DND-41 (cell line): ENCODE measurements at regions not wholly inside any gene's neighbourhood (a gene's known extent, or its start where the extent isn't known, plus 50 kb on each side); places are given as distances from the start of the nearest gene placed in this dataset.

Experiments
- ATAC-seq: fragments of 200-7000 bp; cut with Tn5 transposase; 3 replicates; pipeline ENCODE4 v1.9.1; 2021; ENCODE audit warnings: low read depth; ENCODE audit not compliant: insufficient read depth
- DNase-seq: peaks from one replicate; pipeline ENCODE4 v3.0.0-alpha.2; 2020
- H2AFZ ChIP-seq: 2 replicates; pipeline ENCODE4 v1.6.0; 2012; ENCODE audit warnings: low read depth, low read length
- H3K27ac ChIP-seq: 2 replicates; pipeline ENCODE4 v1.5.1; 2012; ENCODE audit warnings: low read length, inconsistent platforms
- H3K27me3 ChIP-seq: fragments of 200-600 bp; sonication (generic); 2 replicates; pipeline ENCODE4 v1.6.0; 2012; ENCODE audit warnings: low read length, mild to moderate bottlenecking, inconsistent platforms; ENCODE audit not compliant: insufficient read depth, poor library complexity
- H3K36me3 ChIP-seq: 2 replicates; pipeline ENCODE4 v1.5.1; 2012; ENCODE audit warnings: low read length, inconsistent platforms; ENCODE audit not compliant: insufficient read depth
- H3K4me1 ChIP-seq: 2 replicates; pipeline ENCODE4 v1.5.1; 2012; ENCODE audit warnings: mild to moderate bottlenecking, low read length; ENCODE audit not compliant: insufficient read depth
- H3K4me2 ChIP-seq: 2 replicates; pipeline ENCODE4 v1.6.0; 2012; ENCODE audit warnings: mild to moderate bottlenecking, moderate library complexity, low read length, inconsistent platforms; ENCODE audit not compliant: insufficient read depth
- H3K4me3 ChIP-seq, 2 experiments: fragments of 200-600 bp in 1 of 2; shearing (Covaris generic) in 1 of 2; 2 replicates each; pipeline ENCODE4 v1.5.1; 2012 to 2016; ENCODE audit warnings: inconsistent platforms in 2 of 2, low read length in 2 of 2, mild to moderate bottlenecking in 2 of 2, low read depth in 1 of 2, moderate library complexity in 1 of 2
- H3K79me2 ChIP-seq: 2 replicates; pipeline ENCODE4 v1.6.0; 2012; ENCODE audit warnings: low read length, inconsistent platforms; ENCODE audit not compliant: insufficient read depth
- H3K9ac ChIP-seq: 2 replicates; pipeline ENCODE4 v1.6.0; 2012; ENCODE audit warnings: low read depth, mild to moderate bottlenecking, inconsistent platforms, low read length, moderate library complexity
- H3K9me3 ChIP-seq: 2 replicates; pipeline ENCODE4 v1.5.1; 2012; ENCODE audit warnings: low read length, moderate library complexity, mild to moderate bottlenecking, inconsistent platforms; ENCODE audit not compliant: insufficient read depth, severe bottlenecking
- H4K20me1 ChIP-seq: 2 replicates; pipeline ENCODE4 v1.6.0; 2012; ENCODE audit warnings: low read length; ENCODE audit not compliant: insufficient read depth
- EZH2 ChIP-seq: IDR thresholded peaks from 3 replicates; pipeline ENCODE4 v1.6.1; 2012; ENCODE audit warnings: borderline replicate concordance, low read depth, mild to moderate bottlenecking, moderate library complexity, low read length, inconsistent platforms; ENCODE audit not compliant: severe bottlenecking
- TF ChIP-seq, protein P1 (sequence below): IDR thresholded peaks from 2 replicates; pipeline ENCODE4 v1.5.1; 2012; ENCODE audit warnings: borderline replicate concordance, low read length, moderate library complexity, mild to moderate bottlenecking; ENCODE audit not compliant: poor library complexity, severe bottlenecking; ENCODE audit errors: extremely low read depth

- H3K4me2 ChIP-seq, result no peak overlapping the region
- no peaks in the 10 kb centered on the region for H3K79me2 ChIP-seq
- TF ChIP-seq, protein P1, sequence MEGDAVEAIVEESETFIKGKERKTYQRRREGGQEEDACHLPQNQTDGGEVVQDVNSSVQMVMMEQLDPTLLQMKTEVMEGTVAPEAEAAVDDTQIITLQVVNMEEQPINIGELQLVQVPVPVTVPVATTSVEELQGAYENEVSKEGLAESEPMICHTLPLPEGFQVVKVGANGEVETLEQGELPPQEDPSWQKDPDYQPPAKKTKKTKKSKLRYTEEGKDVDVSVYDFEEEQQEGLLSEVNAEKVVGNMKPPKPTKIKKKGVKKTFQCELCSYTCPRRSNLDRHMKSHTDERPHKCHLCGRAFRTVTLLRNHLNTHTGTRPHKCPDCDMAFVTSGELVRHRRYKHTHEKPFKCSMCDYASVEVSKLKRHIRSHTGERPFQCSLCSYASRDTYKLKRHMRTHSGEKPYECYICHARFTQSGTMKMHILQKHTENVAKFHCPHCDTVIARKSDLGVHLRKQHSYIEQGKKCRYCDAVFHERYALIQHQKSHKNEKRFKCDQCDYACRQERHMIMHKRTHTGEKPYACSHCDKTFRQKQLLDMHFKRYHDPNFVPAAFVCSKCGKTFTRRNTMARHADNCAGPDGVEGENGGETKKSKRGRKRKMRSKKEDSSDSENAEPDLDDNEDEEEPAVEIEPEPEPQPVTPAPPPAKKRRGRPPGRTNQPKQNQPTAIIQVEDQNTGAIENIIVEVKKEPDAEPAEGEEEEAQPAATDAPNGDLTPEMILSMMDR, result no peak
- TF ChIP-seq EZH2, result no peak
- H3K9ac ChIP-seq, result no peak overlapping the region
- no peaks in the 10 kb centered on the region for H4K20me1 ChIP-seq
- H3K27me3 ChIP-seq, result no peaks in the 10 kb centered on the region
- ATAC-seq (no peak), DNase-seq (no peak)
- no peak overlapping the region for H3K27ac ChIP-seq
- H3K4me1 ChIP-seq, result no peaks in the 10 kb centered on the region
- H3K4me3 ChIP-seq, result no peak overlapping the region
- H3K36me3 ChIP-seq, result no peaks in the 10 kb centered on the region
- no peak overlapping the region for H2AFZ ChIP-seq
- H3K9me3 ChIP-seq, result no peaks in the 10 kb centered on the region
These were observed 214.1 kb downstream of the MEIS1 start for GRCh38 chr2:66649006-66649405.

GRCh38 chr2:66651295-66651694 lies 216.4 kb downstream of the MEIS1 start:
- TF ChIP-seq, protein P1, result no peak
- TF ChIP-seq EZH2, result no peak
- Histone ChIP-seq H4K20me1 (no peaks in the 10 kb centered on the region), H3K9me3 (no peaks in the 10 kb centered on the region), H2AFZ (no peak overlapping the region), H3K27ac (no peak overlapping the region), H3K4me1 (no peaks in the 10 kb centered on the region), H3K79me2 (no peaks in the 10 kb centered on the region), H3K36me3 (no peaks in the 10 kb centered on the region), H3K4me2 (no peak overlapping the region), H3K4me3 (no peak overlapping the region), H3K27me3 (no peaks in the 10 kb centered on the region), H3K9ac (no peak overlapping the region)
- DNase-seq, result no peak
- ATAC-seq, result no peak

DNA sequence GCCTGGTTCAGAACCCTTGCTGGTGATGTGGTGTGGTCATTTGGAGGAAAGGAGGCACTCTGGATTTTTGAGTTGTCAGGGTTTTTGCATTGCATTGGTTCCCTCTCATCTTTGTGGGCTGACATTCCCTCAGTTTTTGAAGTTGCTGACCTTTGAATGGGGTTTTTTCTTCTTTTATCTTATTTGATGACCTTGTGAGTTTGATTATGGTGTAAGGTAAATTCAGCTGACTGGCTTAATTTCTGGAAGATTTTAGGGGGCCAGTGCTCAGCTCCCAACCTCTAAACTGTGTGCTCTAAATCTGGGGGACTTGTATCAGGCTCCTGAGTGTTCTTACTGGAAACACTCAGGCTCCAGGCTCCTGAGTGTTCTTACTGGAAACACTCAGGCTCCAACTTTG lies 225.9 kb downstream of the MEIS1 start:
- TF ChIP-seq EZH2, result no peak
- TF ChIP-seq, protein P1, result no peak
- H4K20me1 ChIP-seq, result no peaks in the 10 kb centered on the region
- no peak for DNase-seq

More for the DNA sequence above, 225.9 kb downstream of the MEIS1 start:
- Histone ChIP-seq H3K27ac (no peak overlapping the region), H3K4me3 (no peak overlapping the region), H3K27me3 (no peaks in the 10 kb centered on the region), H3K9ac (no peak overlapping the region), H3K4me1 (no peaks in the 10 kb centered on the region), H2AFZ (no peak overlapping the region), H3K9me3 (no peaks in the 10 kb centered on the region), H3K4me2 (no peak overlapping the region), H3K79me2 (no peaks in the 10 kb centered on the region), H3K36me3 (no peaks in the 10 kb centered on the region)
- no peak for ATAC-seq
